ENCODE measurements at regions not wholly inside any gene's neighbourhood (a gene's known extent, or its start where the extent isn't known, plus 50 kb on each side); places are given as distances from the start of the nearest gene placed in this dataset.

- H3K9me3 ChIP-seq = no peaks in the 10 kb centered on the region
- H3K36me3 ChIP-seq = no peaks in the 10 kb centered on the region
- WGBS, 2 donors (ENCODE audit: low coverage in 1 of 2) = 79 to 90% methylated on average over 2 to 19 of the region's 19 CpGs
- H3K27ac ChIP-seq = no peak overlapping the region
- no peak for DNase-seq
- H3K4me1 ChIP-seq = no peaks in the 10 kb centered on the region
- H3K4me3 ChIP-seq = no peak overlapping the region
- in situ Hi-C loops (cut with MboI; ENCODE audit: low pct_ligation_motif_present in 1 of 4, low pct_unique_long_range_greater_than_20kb in 1 of 4, low sequenced_read_pairs in 3 of 4) (no loop called here), intact Hi-C loops (cut with DNase I; ENCODE audit: low total_unique reads) (no loop called here)
- TF ChIP-seq POLR2A (IDR thresholded peaks at IDR 0.05) (no peak), CTCF (IDR thresholded peaks at IDR 0.05) (no peak), EP300 (IDR thresholded peaks at IDR 0.05; ENCODE audit: low read depth) (no peak), POLR2AphosphoS5 (IDR thresholded peaks at IDR 0.05) (no peak)
- H3K27me3 ChIP-seq = peaks cover 9% of the 10 kb centered on the region
Observed at GRCh38 chr20:63139837-63140236, 76.1 kb downstream of the YTHDF1 start.

- Histone ChIP-seq H3K4me1 (no peaks in the 10 kb centered on the region), H3K36me3 (no peaks in the 10 kb centered on the region), H3K27me3 (peaks cover 9% of the 10 kb centered on the region), H3K4me3 (no peak overlapping the region), H3K27ac (no peak overlapping the region), H3K9me3 (no peaks in the 10 kb centered on the region)
- in situ Hi-C loops (cut with MboI; ENCODE audit: low pct_ligation_motif_present in 1 of 4, low pct_unique_long_range_greater_than_20kb in 1 of 4, low sequenced_read_pairs in 3 of 4) (no loop called here), intact Hi-C loops (cut with DNase I; ENCODE audit: low total_unique reads) (no loop called here)
- DNase-seq = no peak
- TF ChIP-seq CTCF (IDR thresholded peaks at IDR 0.05) = no peak
- no peak for TF ChIP-seq EP300 (IDR thresholded peaks at IDR 0.05; ENCODE audit: low read depth)
- TF ChIP-seq POLR2A (IDR thresholded peaks at IDR 0.05) = no peak
- TF ChIP-seq POLR2AphosphoS5 (IDR thresholded peaks at IDR 0.05) = no peak
- 74 to 83% methylated on average over 1 to 12 of the region's 12 CpGs for WGBS, 2 donors (ENCODE audit: low coverage in 1 of 2)
Observed at GRCh38 chr20:63139356-63139755, 76.6 kb downstream of the YTHDF1 start.

- in situ Hi-C loops (cut with MboI; ENCODE audit: low pct_ligation_motif_present in 1 of 4, low pct_unique_long_range_greater_than_20kb in 1 of 4, low sequenced_read_pairs in 3 of 4) (no loop called here), intact Hi-C loops (cut with DNase I; ENCODE audit: low total_unique reads) (no loop called here)
- H3K27me3 ChIP-seq = peaks cover 9% of the 10 kb centered on the region
- no peaks in the 10 kb centered on the region for H3K9me3 ChIP-seq
- WGBS, 2 donors (ENCODE audit: low coverage in 1 of 2) = 80 to 82% methylated on average over 12 to 22 of the region's 22 CpGs
- H3K27ac ChIP-seq = no peak overlapping the region
- TF ChIP-seq EP300 (IDR thresholded peaks at IDR 0.05; ENCODE audit: low read depth) (no peak), POLR2A (IDR thresholded peaks at IDR 0.05) (no peak), CTCF (IDR thresholded peaks at IDR 0.05) (no peak), POLR2AphosphoS5 (IDR thresholded peaks at IDR 0.05) (no peak)
- no peak for DNase-seq
- H3K4me3 ChIP-seq = no peak overlapping the region
- no peaks in the 10 kb centered on the region for H3K36me3 ChIP-seq
- H3K4me1 ChIP-seq = no peaks in the 10 kb centered on the region
Observed at GRCh38 chr20:63138855-63139341, 77.0 kb downstream of the YTHDF1 start.

GRCh38 chr20:63137851-63138415 is 78.0 kb downstream of the YTHDF1 start:
- in situ Hi-C loops (cut with MboI; ENCODE audit: low pct_ligation_motif_present in 1 of 4, low pct_unique_long_range_greater_than_20kb in 1 of 4, low sequenced_read_pairs in 3 of 4) (no loop called here), intact Hi-C loops (cut with DNase I; ENCODE audit: low total_unique reads) (no loop called here)
- DNase-seq = no peak
- 66% methylated on average over 2 to 16 of the region's 16 CpGs for WGBS, 2 donors (ENCODE audit: low coverage in 1 of 2)
- Histone ChIP-seq H3K4me1 (no peaks in the 10 kb centered on the region), H3K27me3 (peaks cover 9% of the 10 kb centered on the region), H3K27ac (no peak overlapping the region), H3K9me3 (no peaks in the 10 kb centered on the region), H3K4me3 (no peak overlapping the region), H3K36me3 (no peaks in the 10 kb centered on the region)
- no peak for TF ChIP-seq EP300 (IDR thresholded peaks at IDR 0.05; ENCODE audit: low read depth)
- TF ChIP-seq POLR2AphosphoS5 (IDR thresholded peaks at IDR 0.05) = no peak
- no peak for TF ChIP-seq POLR2A (IDR thresholded peaks at IDR 0.05)
- no peak for TF ChIP-seq CTCF (IDR thresholded peaks at IDR 0.05)
